NCI-H1048 (cell line): ENCODE measurements at regions not wholly inside any gene's neighbourhood (a gene's known extent, or its start where the extent isn't known, plus 50 kb on each side); places are given as distances from the start of the nearest gene placed in this dataset.
"Not testable (repeated sequence)": the region's sequence is repeated elsewhere in the genome, so short reads cannot be mapped to it uniquely, and the experiment has no call there.

Experiments
- DNase-seq: peaks from one replicate; lab custom pipeline; 2025; lab: John Stamatoyannopoulos, UW

DNA sequence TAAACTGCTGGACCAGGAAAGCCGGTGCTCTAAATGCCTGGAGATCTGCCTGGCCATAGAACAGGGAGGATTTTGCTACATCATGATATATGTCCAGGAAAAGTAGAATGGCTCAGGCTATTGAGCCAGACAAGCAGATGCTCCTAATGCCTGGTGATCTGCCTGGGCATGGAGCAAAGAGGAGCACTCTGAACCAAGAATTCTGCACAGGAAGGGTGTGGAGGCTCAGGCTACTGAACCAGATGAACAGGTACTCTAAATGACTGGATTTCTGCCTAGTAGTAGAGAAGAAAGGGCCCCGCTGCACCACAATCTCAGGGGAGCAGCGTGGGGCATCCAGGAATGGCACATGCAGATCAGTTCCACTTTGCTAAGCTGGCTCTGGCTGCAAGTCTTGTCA is 607.9 kb downstream of the ANKRD50 start:
- DNase-seq, result no peak

DNA sequence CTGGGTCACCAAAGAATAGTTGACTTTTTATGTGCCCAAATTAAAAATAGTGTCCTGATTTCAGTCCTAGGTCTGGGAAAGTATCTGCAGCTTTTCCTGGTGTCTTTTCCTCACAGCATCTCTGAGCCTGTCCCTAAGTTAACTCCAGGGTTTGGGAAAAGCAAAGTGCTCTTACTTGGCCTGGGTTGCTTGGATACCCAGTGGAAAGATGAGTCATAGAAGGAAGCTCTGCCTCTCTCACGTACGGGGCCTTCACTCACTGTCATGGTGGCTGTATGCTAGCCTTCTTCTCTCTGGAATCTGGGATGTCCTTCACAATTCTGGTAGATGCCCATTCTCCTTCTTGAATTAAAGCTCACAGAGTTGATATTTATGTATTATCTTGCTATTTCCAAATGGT is 607.3 kb downstream of the ANKRD50 start:
- DNase-seq, result no peak

DNA sequence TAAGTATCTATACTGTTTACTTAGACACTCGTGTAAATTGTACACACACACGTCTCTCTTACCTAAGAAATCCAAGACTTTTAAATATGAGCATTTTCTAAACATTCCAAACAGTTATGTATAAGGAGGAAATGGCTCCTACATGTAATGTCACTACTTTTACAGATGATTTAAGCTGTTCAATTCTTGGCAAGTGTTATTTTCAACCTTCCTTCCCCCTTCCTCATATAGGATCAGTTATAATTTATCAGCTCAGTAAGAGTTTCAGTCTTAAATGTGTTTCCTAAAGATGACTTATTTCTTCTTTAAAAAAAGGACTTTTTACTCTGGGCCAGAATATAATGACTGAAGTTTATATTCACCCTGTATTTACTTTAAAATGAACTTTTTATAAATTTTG is 601.1 kb downstream of the ANKRD50 start:
- DNase-seq, result no peak

DNA sequence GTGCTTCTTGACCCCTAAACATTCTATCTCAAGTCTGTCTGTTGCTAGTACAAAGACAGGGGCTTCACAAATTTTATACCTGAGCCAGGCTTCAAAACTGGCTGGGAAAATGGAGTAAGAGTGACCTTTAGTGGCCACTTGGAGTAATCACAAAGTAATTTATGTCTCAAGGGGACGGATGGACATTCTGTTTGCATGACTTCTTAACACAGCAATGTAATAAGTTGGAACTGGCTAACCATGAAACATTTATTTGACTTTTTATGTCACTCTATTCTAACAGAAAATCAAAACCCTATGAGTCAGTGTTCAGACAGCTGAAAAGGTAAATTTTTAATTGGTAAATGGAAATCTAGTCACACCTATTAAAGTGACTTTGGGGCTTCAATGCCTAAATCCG is 600.6 kb downstream of the ANKRD50 start:
- DNase-seq, result peak; percentile 5

DNA sequence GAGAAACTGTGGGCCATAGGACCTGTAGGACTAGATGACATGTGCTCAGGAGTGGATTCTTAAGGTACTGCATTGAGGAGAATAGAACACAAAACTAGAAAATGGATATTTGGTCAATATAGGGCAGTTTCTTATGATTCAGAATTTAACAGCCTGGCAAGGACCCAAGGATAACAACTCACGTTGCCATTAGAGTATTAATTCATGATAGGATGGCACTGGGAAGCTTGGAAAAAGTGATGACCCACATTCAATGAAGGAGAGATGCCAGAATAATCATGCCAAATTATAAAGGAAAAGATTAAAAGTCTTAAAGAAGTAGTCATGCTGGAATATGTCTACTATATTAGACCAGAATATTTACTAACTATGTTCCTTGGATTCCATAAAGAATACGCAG is 594.5 kb downstream of the ANKRD50 start:
- DNase-seq, result no peak

DNA sequence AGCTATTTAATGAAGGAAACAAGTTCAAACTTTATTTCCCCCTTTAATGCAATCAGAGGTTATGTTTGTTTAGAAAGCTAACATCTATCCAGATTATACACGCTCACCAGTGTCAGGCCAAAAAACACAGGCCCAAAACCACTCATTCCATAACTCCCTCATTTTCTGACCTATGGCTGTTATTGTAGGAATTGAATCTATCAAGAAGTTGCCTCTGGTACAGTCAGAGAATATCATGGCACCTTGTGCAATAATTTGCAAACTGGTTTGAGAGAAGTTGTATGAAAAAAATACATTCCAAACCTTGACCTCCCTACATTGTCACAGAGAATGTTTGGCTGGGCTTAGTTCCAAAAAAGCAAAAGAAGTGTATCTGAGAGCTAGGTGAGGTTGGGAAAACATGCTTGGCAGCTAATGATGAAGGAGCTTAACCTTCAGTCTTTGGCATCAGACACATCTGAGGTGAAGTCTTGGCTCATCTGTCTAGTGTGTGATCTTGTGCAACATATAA is 591.0 kb downstream of the ANKRD50 start:
- DNase-seq, result no peak

DNA sequence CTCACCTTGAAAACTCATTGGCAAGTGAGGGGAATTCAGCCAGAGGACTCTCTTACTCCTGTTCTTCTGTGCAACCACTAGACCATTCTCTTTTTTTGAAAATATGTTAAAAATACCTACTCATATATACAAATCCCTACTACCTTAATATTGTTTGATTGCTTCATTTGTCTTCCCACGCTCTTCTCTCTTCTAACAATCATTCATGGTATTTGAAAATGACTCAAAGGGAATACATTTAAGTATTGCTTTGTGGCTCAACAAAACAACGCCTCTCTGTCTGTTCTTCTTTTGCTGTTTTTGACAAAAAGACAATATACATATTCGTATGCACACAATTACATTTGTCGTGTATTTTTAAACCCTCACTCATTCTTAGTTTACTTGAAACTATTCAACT is 589.4 kb downstream of the ANKRD50 start:
- no peak for DNase-seq

DNA sequence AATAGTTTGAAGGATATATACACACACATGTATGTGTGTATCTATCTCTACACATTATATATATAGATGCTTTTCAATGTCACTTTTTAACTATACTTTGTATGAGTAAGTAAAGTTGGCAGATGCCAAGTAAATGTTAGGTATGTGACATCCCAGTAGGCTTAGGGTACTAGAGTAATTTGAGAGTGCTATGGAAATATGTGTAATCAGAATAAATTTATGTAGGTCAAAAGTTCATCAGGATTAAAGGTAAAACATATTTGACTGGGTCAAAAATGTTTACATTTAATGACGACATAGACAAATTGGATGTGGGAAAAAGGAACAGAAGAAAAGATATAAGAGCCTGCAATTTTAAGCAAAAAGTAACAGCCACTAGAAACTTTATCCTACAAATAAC is 588.8 kb downstream of the ANKRD50 start:
- no peak for DNase-seq

DNA sequence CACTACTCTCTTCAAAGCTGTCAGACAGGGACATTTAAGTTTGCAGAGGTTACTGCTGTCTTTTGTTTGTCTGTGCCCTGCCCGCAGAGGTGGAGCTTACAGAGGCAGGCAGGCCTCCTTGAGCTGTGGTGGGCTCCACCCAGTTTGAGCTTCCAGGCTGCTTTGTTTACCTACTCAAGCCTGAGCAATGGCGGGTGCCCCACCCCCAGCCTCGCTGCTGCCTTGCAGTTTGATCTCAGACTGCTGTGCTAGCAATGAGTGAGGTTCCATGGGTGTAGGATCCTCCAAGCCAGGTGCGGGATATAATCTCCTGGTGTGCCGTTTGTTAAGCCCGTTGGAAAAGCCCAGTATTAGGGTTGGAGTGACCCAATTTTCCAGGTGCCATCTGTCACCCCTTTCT is 581.2 kb downstream of the ANKRD50 start:
- not testable (repeated sequence) for DNase-seq

DNA sequence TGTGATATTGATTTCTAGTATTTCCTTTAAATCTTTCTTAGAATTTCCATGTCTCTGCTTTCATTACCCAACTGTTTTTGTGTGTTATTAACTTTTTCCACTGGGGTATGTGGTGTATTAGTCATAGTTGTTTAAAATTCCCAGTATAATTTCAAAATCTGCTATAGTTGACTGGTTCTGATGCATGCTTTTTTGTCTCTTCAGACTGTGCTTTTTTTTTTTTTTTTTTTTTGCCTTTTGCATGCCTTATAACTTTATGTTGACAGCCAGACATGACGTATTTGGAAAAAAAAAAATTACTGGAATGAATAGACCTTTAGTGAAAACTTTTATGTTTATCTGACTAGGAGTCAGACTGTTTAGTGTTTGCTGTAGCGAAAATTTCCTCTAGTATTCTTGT is 580.4 kb downstream of the ANKRD50 start:
- DNase-seq, result no peak

DNA sequence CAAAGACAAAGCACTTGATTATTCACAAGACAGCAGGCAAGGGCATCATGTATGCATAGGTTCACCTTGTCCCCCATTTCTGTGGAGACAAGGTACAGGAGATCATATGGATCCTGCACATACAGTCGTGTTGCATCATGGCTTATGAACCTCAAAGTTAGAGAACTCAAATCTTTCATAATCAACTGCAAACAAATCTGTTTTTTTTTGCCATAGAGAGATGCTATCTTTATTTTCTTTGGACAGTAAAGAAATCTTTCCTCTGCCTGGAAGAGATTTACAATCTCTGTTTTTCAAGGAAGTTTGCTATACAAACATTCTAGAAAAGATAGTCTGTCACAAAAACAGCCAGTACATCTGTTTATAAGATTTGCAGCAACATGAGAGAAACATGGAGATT is 578.8 kb downstream of the ANKRD50 start:
- no peak for DNase-seq

DNA sequence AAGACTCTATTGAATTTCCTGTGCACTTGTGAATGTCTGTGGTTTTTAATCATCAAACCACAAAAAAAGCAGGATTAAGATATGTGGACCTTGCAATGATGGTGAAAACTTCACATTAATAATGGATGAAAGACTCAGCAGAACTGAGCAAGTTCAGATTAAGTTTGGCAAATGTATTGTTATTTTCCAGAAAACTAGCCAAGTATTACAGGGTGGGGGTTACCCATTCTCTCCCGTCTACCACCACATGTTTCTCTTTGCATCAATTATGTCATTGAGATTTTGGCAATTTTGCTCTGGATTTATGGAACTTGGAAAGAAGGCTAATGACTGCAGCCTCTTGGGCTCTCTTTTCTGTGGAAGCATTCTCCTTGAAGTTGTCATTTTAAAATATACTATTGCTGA is 577.1 kb downstream of the ANKRD50 start:
- DNase-seq, result no peak

DNA sequence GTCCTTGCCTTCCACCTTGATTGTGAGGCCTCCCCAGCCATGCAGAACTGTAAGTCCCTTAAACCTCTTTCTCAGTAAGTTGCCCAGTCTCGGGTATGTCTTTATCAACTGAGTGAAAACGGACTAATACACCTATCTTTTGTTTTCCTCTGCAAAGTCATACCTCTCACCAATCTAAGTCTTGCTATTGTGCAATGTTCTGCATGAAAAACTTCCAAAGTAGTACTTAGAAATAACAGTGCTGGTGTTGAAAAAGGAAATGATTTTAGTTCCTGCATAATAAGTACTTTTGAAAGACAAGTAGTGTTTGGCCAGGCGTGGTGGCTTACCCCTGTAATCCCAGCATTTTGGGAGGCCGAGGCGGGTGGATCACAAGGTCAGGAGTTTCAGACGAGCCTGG is 573.5 kb downstream of the ANKRD50 start:
- DNase-seq, result no peak

DNA sequence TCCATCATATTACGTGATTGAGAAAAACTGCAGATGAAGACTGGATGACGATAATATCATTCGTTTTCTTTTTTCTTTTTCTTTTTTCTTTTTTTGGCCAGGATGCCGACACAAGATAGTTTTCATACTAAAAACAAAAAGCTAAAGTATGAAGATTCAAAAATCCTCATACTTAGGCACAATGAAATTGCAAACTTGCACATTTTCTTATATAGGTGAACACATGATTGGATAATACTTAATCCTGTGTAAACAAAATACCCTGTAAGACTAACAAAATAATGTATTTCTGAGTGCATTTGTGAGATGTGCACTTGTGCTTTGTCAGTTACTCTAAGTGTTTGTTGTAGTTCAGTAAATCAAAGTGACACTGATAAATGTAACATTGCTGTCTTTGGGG is 568.9 kb downstream of the ANKRD50 start:
- DNase-seq, result no peak

DNA sequence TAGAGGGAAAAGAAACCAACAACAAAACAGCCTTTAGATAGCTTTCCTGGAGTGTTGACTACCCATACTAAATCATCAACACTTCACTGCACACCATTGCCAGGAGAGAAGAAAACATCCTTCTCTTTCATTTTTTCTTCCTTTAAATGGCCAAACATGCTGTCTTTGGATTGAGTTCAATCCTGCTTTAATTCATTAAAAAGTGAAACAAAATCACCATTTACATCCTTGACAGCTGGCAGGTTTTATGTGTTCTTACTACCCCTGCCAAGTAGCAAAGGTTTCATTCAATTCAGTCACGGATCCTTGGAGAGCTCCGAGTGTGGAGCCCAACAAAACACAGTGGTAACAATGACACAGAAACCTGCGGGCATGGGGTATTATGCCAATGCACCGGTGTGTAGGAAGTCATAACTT is 568.3 kb downstream of the ANKRD50 start:
- no peak for DNase-seq

DNA sequence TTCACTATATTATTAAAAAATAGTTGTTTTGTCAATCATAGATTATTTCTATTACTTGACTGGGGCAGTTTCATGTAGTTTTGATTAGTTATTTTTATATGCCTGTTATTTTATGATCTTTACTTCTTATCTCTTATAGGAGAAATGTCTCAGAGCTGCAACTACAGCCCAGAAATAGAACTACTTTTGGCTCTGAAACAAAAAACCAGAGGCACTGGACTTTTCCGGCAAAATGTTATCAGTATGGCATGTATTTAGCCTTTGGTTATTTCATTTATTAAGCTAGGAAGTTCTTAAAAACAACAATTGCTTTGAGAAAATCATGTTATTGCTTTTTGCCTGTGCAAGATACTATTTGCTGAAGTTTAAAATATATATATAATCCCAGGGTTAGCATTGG is 566.5 kb downstream of the ANKRD50 start:
- DNase-seq, result no peak

DNA sequence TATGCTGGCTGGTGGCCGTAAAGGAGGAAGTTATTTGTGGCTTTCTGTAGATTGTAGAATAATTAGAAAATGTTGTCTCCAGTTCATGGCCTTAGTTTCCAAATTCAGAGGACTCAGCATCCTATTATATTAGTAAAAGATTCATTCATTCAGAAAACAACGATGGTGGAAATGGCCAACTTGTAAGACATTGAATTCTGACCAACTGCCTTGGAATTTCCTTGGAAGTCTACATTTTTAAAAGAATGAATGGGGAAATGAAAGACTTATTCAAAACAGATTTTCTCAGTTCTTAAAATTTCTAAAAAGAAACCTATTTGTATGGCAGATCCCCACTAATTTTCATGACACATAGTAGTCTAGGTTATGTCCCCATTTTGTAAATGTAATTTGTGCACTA is 561.5 kb downstream of the ANKRD50 start:
- no peak for DNase-seq

DNA sequence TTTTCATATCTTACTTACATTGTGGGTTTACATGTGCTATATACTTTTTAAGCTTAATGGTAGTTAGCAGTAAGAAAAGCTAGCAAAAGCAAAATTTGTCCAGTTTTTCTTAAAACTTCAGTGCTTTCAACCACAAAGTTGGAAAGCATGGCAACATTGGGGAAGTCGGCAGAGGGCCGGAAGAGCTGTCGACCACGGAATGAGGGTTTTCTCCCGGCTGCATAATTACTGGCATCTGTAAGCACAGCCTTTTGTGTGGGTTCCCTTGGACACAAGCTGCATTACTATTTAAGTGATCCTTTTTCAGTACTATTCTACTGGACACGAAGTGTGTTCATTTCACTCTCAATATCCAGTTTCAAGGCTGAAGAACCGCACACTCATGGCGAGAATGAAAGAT is 560.4 kb downstream of the ANKRD50 start:
- no peak for DNase-seq

DNA sequence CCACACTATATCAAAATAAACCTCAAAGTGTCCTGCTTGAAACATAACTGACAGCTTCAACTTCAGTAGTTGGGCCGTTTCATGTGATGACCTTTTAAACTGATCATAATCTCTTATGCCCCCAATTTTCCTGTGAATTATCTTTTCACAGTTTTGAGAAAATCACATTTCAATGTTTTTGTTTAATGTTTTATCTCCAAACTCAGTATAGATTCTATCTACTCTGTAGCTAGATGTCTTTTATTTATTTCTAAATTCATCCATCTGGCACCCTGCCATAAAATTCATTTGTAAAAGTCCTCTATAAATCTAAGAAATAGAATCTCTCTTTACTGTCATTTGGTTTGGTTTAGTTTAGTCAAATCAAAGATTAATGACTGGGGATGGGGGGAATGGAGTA is 557.3 kb downstream of the ANKRD50 start:
- no peak for DNase-seq

DNA sequence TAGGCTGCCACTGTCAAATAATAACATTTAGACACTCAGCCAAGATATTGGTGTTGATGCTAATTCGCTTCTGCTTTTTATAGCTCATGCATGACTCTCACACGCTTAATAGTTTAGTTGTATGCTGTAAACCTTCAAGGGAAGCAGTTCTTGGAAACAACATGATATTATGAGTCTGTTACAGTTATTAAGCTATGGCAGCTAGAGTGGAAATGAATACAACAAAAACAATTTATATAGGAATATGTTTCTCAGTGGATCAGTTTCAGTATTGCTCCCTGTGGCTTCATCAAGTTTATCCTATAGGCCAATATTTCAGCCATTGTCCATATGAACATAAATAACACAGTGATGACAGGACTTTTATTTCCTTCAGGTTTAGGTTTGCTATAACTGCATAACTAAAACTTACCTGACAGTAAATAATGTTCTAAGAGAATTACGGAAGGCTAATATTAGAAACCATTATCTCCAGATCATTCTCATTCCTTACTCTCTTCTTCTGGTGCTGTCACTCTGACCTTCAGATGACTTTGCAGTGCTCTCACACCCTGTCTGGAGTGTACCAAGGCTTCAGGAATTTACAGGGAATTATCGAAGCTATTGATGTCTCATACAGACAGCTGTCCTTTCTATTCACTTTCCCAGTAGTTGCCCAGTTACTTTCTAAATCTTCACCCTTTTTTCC is 555.0 kb downstream of the ANKRD50 start:
- no peak for DNase-seq

DNA sequence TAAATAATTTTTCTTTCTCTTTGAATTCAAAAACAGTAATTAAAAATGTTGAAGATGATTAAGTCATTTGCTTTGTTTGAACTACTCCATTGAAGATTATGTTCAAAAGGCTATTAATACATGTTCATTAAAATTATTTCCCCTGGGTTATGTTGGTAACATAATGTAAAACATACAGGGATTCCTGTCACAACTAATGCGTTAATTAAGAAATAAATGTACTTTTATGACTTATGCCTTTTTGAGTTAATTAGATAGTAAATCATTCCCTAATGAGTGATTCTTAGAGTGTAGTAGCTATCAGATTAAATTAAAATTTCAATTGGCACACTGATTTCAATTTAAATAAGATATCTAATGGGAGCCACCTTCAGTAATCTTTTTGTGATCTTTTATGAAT is 549.1 kb downstream of the ANKRD50 start:
- DNase-seq, result no peak

DNA sequence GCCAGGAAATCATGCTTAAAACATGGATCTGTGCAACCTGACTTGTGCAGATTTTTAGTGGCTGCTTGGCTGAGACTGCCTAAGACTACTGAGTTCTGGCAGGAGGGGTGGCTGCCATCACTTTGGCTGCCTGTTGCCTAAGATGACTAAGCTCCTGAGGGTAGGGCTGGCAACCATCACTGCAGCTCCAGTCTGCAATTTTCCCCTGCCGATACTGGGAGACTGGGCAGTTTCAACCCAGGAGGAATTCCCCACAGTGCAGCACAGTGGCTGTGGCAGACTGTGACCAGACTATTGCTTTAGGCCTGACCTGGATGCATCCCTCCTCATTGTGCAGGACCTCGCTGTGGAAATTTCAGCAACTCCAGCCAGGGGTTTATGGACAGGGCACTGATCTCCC is 544.9 kb downstream of the ANKRD50 start:
- no peak for DNase-seq

DNA sequence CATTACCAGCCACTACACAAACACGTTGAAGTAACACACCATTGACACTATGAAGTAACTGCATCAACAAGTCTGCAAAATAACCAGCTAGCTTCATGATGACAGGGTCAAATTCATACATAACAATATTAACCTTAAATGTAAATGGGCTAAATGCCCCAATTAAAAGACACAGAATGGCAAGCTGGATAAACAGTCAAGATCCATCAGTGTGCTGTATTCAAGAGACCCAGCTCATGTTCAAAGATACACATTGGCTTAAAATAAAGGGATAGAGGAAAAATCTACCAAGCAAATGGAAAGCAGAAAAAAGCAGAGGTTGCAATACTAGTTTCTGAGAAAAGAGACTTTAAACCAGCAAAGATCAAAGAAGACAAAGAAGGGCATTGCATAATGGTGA is 543.0 kb downstream of the ANKRD50 start:
- not testable (repeated sequence) for DNase-seq

DNA sequence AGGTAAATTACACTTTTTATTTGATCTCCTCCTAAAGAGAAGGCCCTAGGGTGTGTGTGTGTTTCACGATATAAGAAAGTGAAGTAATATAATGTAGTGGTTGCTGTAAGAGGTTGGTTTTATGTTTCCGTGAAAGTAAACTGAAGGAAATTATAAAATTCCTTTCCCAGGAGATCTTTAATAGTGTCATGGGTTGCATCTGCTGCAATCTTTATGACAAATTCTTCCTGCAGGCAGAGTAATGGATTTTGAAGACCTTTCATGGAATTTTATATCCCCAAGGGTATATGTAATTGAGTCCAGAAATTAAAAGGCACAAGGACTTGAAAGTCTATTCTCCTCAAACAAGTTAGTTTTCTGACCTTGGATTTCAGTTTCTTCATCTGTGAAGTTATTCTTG is 538.6 kb downstream of the ANKRD50 start:
- DNase-seq, result no peak
